Lung microvascular endothelial cell (primary cell): ENCODE measurements at regions not wholly inside any gene's neighbourhood (a gene's known extent, or its start where the extent isn't known, plus 50 kb on each side); places are given as distances from the start of the nearest gene placed in this dataset.

Experiments used
- DNase-seq, 2 donors: peaks; one replicate each; pipeline versions ENCODE4 v3.0.0 to v3.0.0-alpha.2; 2010; ENCODE audit warnings: low read depth in 2 of 2

- no peak for DNase-seq
These were observed 505.0 kb downstream of the CENPC start for GRCh38 chr4:67040315-67040714.

- DNase-seq = no peak
These were observed 507.1 kb downstream of the CENPC start for GRCh38 chr4:67038228-67038566.

GRCh38 chr4:67037504-67038227 is 507.6 kb downstream of the CENPC start:
- no peak for DNase-seq

- DNase-seq = no peak
These were observed 508.5 kb downstream of the CENPC start for GRCh38 chr4:67036791-67037190.

- no peak for DNase-seq
These were observed 509.3 kb downstream of the CENPC start for GRCh38 chr4:67035986-67036385.

GRCh38 chr4:67035501-67035900 is 509.8 kb downstream of the CENPC start:
- peak in 1 of 2 donors; percentile 4 for DNase-seq

- DNase-seq = no peak
These were observed 514.7 kb downstream of the CENPC start for GRCh38 chr4:67030636-67031035.

- DNase-seq = no peak
These were observed 524.9 kb downstream of the CENPC start for GRCh38 chr4:67020438-67020797.

GRCh38 chr4:67019686-67020437 is 525.4 kb downstream of the CENPC start:
- DNase-seq = no peak

GRCh38 chr4:67014592-67014991 is 530.7 kb downstream of the CENPC start:
- DNase-seq = no peak

GRCh38 chr4:67006791-67007190 is 538.5 kb downstream of the CENPC start:
- no peak for DNase-seq

- DNase-seq = no peak
These were observed 553.8 kb downstream of the CENPC start for GRCh38 chr4:66991521-66991920.

- DNase-seq = no peak
These were observed 570.6 kb downstream of the CENPC start for GRCh38 chr4:66974665-66975064.

GRCh38 chr4:66972087-66972486 is 573.2 kb downstream of the CENPC start:
- DNase-seq = no peak

GRCh38 chr4:66964467-66964866 is 580.8 kb downstream of the CENPC start:
- no peak for DNase-seq

GRCh38 chr4:66963084-66963483 is 582.2 kb downstream of the CENPC start:
- DNase-seq = no peak

GRCh38 chr4:66959207-66959606 is 586.1 kb downstream of the CENPC start:
- DNase-seq = no peak

- no peak for DNase-seq
These were observed 588.5 kb downstream of the CENPC start for GRCh38 chr4:66956852-66957251.

GRCh38 chr4:66956426-66956825 is 588.9 kb downstream of the CENPC start:
- DNase-seq = no peak

GRCh38 chr4:66955784-66956183 is 589.5 kb downstream of the CENPC start:
- DNase-seq = no peak

- no peak for DNase-seq
These were observed 595.9 kb downstream of the CENPC start for GRCh38 chr4:66949419-66949818.

GRCh38 chr4:66946761-66947160 is 598.5 kb downstream of the CENPC start:
- no peak for DNase-seq

- no peak for DNase-seq
These were observed 602.2 kb downstream of the CENPC start for GRCh38 chr4:66943112-66943511.
